SK-N-SH (cell line): ENCODE measurements at regions not wholly inside any gene's neighbourhood (a gene's known extent, or its start where the extent isn't known, plus 50 kb on each side); places are given as distances from the start of the nearest gene placed in this dataset.

Experiments
- CTCF ChIA-PET: fragments of 300-600, 350-600 bp; formaldehyde crosslinking; extraction: SDS; loops from one replicate; lab custom pipeline; 2021; lab: Yijun Ruan, JAX
- POLR2A ChIA-PET: fragments of 350-600 bp; sonication (Branson Sonifier 250); formaldehyde crosslinking; extraction: SDS; loops from one replicate; lab custom pipeline; 2020; ENCODE audit warnings: antibody characterized with exemption, inconsistent platforms; lab: Yijun Ruan, JAX
- DNase-seq: peaks from one replicate; pipeline ENCODE4 v3.0.0; 2012
- H2AFZ ChIP-seq: fragments of 200-600 bp; sonication (generic); 2 replicates; pipeline ENCODE4 v1.8.1; 2016; ENCODE audit warnings: antibody characterized with exemption, mild to moderate bottlenecking, low read depth
- H3F3A ChIP-seq: fragments of 200-600 bp; sonication (generic); replicated peaks from 2 replicates; pipeline ENCODE3; 2016; ENCODE audit warnings: antibody characterized with exemption, mild to moderate bottlenecking; ENCODE audit not compliant: insufficient read depth
- H3K27ac ChIP-seq, 2 experiments: fragments of 200-500 bp in 1 of 2; fragments of 200-600 bp in 1 of 2; sonication (Bioruptor generic) in 1 of 2; sonication (generic), shearing (Covaris generic) in 1 of 2; 2 replicates each; pipeline versions ENCODE4 v1.5.1 to v1.6.1; 2014 to 2016; ENCODE audit warnings: low read depth in 2 of 2, inconsistent platforms in 1 of 2, low read length in 1 of 2, mild to moderate bottlenecking in 1 of 2, mixed read lengths in 1 of 2
- H3K27me3 ChIP-seq: fragments of 200-600 bp; sonication (generic), shearing (Covaris generic); 2 replicates; pipeline ENCODE4 v1.6.1; 2016; ENCODE audit warnings: mixed run types; ENCODE audit not compliant: insufficient read depth
- H3K36me3 ChIP-seq, 2 experiments: fragments of 200-500 bp in 1 of 2; fragments of 200-600 bp in 1 of 2; sonication (Bioruptor generic) in 1 of 2; sonication (generic) in 1 of 2; replicated peaks in 1 of 2; 2 replicates each; pipeline versions ENCODE3 to v1.5.1; 2014 to 2016; ENCODE audit warnings: low read length in 1 of 2, mild to moderate bottlenecking in 1 of 2; ENCODE audit not compliant: insufficient read depth in 2 of 2, control insufficient read depth in 1 of 2
- H3K4me1 ChIP-seq, 2 experiments: fragments of 200-500 bp in 1 of 2; fragments of 200-600 bp in 1 of 2; sonication (Bioruptor generic) in 1 of 2; sonication (generic), shearing (Covaris generic) in 1 of 2; 2 replicates each; pipeline versions ENCODE4 v1.5.1 to v1.6.1; 2014 to 2016; ENCODE audit warnings: low read depth in 1 of 2, low read length in 1 of 2, mixed run types in 1 of 2; ENCODE audit not compliant: insufficient read depth in 2 of 2, control insufficient read depth in 1 of 2
- H3K4me2 ChIP-seq: fragments of 200-600 bp; sonication (generic), shearing (Covaris generic); 2 replicates; pipeline ENCODE4 v1.6.1; 2017; ENCODE audit warnings: mixed run types
- H3K4me3 ChIP-seq, 2 experiments: fragments of 200-500 bp in 1 of 2; fragments of 200-600 bp in 1 of 2; sonication (Bioruptor generic) in 1 of 2; sonication (generic), shearing (Covaris generic) in 1 of 2; 2 replicates each; pipeline versions ENCODE4 v1.5.1 to v1.8.1; 2014 to 2016; ENCODE audit warnings: low read depth in 2 of 2, inconsistent platforms in 1 of 2, low read length in 1 of 2, mild to moderate bottlenecking in 1 of 2, mixed read lengths in 1 of 2, moderate library complexity in 1 of 2
- H3K79me2 ChIP-seq: fragments of 200-600 bp; sonication (generic); 2 replicates; pipeline ENCODE4 v1.8.1; 2017; ENCODE audit warnings: mild to moderate bottlenecking; ENCODE audit not compliant: insufficient read depth
- H3K9ac ChIP-seq: fragments of 200-600 bp; sonication (generic); 2 replicates; pipeline ENCODE4 v1.6.1; 2017; ENCODE audit warnings: mixed run types
- H3K9me2 ChIP-seq: fragments of 200-600 bp; sonication (generic); 2 replicates; pipeline ENCODE4 v1.6.1; 2017; ENCODE audit warnings: mixed run types
- H3K9me3 ChIP-seq: fragments of 200-600 bp; sonication (generic); 2 replicates; pipeline ENCODE4 v1.6.1; 2017; ENCODE audit warnings: mixed run types, mild to moderate bottlenecking, moderate library complexity
- H4K20me1 ChIP-seq: fragments of 200-600 bp; sonication (generic); 2 replicates; pipeline ENCODE4 v1.6.1; 2017; ENCODE audit warnings: mild to moderate bottlenecking, mixed run types; ENCODE audit not compliant: insufficient read depth
- CHD2 ChIP-seq: fragments of 150-350 bp; IDR thresholded peaks from 2 replicates; pipeline ENCODE4 v1.6.1; 2018; ENCODE audit warnings: low read length; ENCODE audit not compliant: partially characterized antibody
- ELF1 ChIP-seq: IDR thresholded peaks from 2 replicates; pipeline ENCODE4 v1.4.0; 2012
- EP300 ChIP-seq, 2 experiments: IDR thresholded peaks; 2 replicates each; pipeline versions ENCODE4 v1.4.0 to v1.6.1; 2012; ENCODE audit warnings: borderline replicate concordance in 1 of 2, low read depth in 1 of 2, low read length in 1 of 2
- FOXJ3 ChIP-seq: sonication (generic); formaldehyde crosslinking; IDR thresholded peaks from 2 replicates; pipeline ENCODE4 v1.5.1; 2020; ENCODE audit warnings: mild to moderate bottlenecking, missing genetic modification reagents
- FOXM1 ChIP-seq: IDR thresholded peaks from 2 replicates; pipeline ENCODE4 v1.4.0; 2012; ENCODE audit warnings: low read depth, mild to moderate bottlenecking
- GATA2 ChIP-seq: sonication (generic); formaldehyde crosslinking; IDR thresholded peaks from 2 replicates; pipeline ENCODE4 v1.5.0; 2020; ENCODE audit warnings: mild to moderate bottlenecking, missing genetic modification reagents
- IRF3 ChIP-seq: fragments of 150-350 bp; IDR thresholded peaks from 2 replicates; pipeline ENCODE4 v1.6.1; 2016; ENCODE audit warnings: mild to moderate bottlenecking, low read depth, low read length
- JUND ChIP-seq: IDR thresholded peaks from 2 replicates; pipeline ENCODE4 v1.4.0; 2012
- MAX ChIP-seq: IDR thresholded peaks from 2 replicates; pipeline ENCODE4 v1.4.0; 2012; ENCODE audit warnings: low read depth
- MEF2A ChIP-seq: IDR thresholded peaks from 2 replicates; pipeline ENCODE4 v1.4.0; 2012; ENCODE audit warnings: low read depth, borderline replicate concordance
- MXI1 ChIP-seq: IDR thresholded peaks from 2 replicates; pipeline ENCODE4 v1.6.1; 2012; ENCODE audit warnings: mild to moderate bottlenecking, low read depth, low read length, improper control_type of control experiment
- NFIC ChIP-seq: IDR thresholded peaks from 2 replicates; pipeline ENCODE4 v1.4.0; 2012; ENCODE audit warnings: borderline replicate concordance
- NRF1 ChIP-seq: IDR thresholded peaks from 2 replicates; pipeline ENCODE4 v1.6.1; 2012; ENCODE audit warnings: low read depth, mild to moderate bottlenecking, low read length
- POLR2AphosphoS5 ChIP-seq: IDR thresholded peaks from 2 replicates; pipeline ENCODE4 v1.6.1; 2012; ENCODE audit warnings: low read depth, low read length
- RAD21 ChIP-seq: IDR thresholded peaks from 2 replicates; pipeline ENCODE4 v1.6.1; 2012; ENCODE audit warnings: mild to moderate bottlenecking, low read length
- REST ChIP-seq: IDR thresholded peaks from 2 replicates; pipeline ENCODE4 v1.6.1; 2012; ENCODE audit warnings: mild to moderate bottlenecking, low read depth, low read length, moderate library complexity
- RFX5 ChIP-seq: IDR thresholded peaks from 2 replicates; pipeline ENCODE4 v1.6.1; 2012; ENCODE audit warnings: mild to moderate bottlenecking, improper control_type of control experiment, low read length
- SIN3A ChIP-seq: IDR thresholded peaks from 2 replicates; pipeline ENCODE4 v1.6.1; 2012; ENCODE audit warnings: low read depth, mild to moderate bottlenecking, low read length, moderate library complexity, borderline replicate concordance
- SMC3 ChIP-seq: IDR thresholded peaks from 2 replicates; pipeline ENCODE4 v1.6.1; 2012; ENCODE audit warnings: low read depth, low read length, improper control_type of control experiment
- ZBTB33 ChIP-seq: IDR thresholded peaks from 2 replicates; pipeline ENCODE4 v1.4.0; 2012; ENCODE audit warnings: low read depth, borderline replicate concordance
- WGBS: methylation state at CpG from one replicate; pipeline ENCODE4 v1.1.6; 2017; ENCODE audit warnings: low lambda C conversion rate; 5-methylcytosine and 5-hydroxymethylcytosine counted together

- Histone ChIP-seq H3K27ac (no peak overlapping the region), H3K79me2 (no peaks in the 10 kb centered on the region), H2AFZ (no peak overlapping the region), H3K27me3 (no peaks in the 10 kb centered on the region), H3K4me2 (no peak overlapping the region), H3K4me3 (no peak overlapping the region), H3F3A (no peaks in the 10 kb centered on the region), H3K4me1 (no peaks in the 10 kb centered on the region; a peak in 1 of 4 replicates)
- TF ChIP-seq FOXJ3 (CRISPR knock-in tag) (no peak), MXI1 (no peak), GATA2 (CRISPR knock-in tag) (no peak), RFX5 (no peak), ELF1 (no peak), FOXM1 (no peak), ZBTB33 (no peak)
- TF ChIP-seq, all 33 proteins: peak for 0
- no peaks in the 10 kb centered on the region for H3K9me2 ChIP-seq
- H4K20me1 ChIP-seq = no peaks in the 10 kb centered on the region
- no peak for DNase-seq
- POLR2A ChIA-PET = no interaction called here
- no peaks in the 10 kb centered on the region for H3K9me3 ChIP-seq
- no peaks in the 10 kb centered on the region for H3K36me3 ChIP-seq
- H3K9ac ChIP-seq = no peak overlapping the region
- 40% methylated on average over 3 of the region's 3 CpGs for WGBS
- CTCF ChIA-PET = no interaction called here
Observed at GRCh38 chr6:68080074-68080473, 555.0 kb upstream of the ADGRB3 start.

GRCh38 chr6:68077661-68078060 is 557.4 kb upstream of the ADGRB3 start:
- no peaks in the 10 kb centered on the region for H3K36me3 ChIP-seq
- H4K20me1 ChIP-seq = no peaks in the 10 kb centered on the region
- no peak for DNase-seq
- CTCF ChIA-PET = no interaction called here
- no peaks in the 10 kb centered on the region for H3K79me2 ChIP-seq
- H3K9ac ChIP-seq = no peak overlapping the region
- no peaks in the 10 kb centered on the region; a peak in 1 of 4 replicates for H3K4me1 ChIP-seq
- TF ChIP-seq RAD21 (no peak), NRF1 (no peak), CHD2 (no peak), MAX (no peak), MEF2A (no peak), EP300 (IDR thresholded peaks at IDR 0.05; ENCODE audit: borderline replicate concordance in 1 of 2, low read depth in 1 of 2, low read length in 1 of 2) (no peak), ZBTB33 (no peak), JUND (no peak), REST (no peak), FOXM1 (no peak), SMC3 (no peak), GATA2 (CRISPR knock-in tag) (no peak), SIN3A (no peak), POLR2AphosphoS5 (no peak), NFIC (no peak), IRF3 (no peak)
- TF ChIP-seq, all 33 proteins: peak for 0
- H3F3A ChIP-seq = no peaks in the 10 kb centered on the region
- WGBS = 55% methylated on average over 5 of the region's 5 CpGs
- no peaks in the 10 kb centered on the region for H3K9me2 ChIP-seq
- no peak overlapping the region for H3K4me3 ChIP-seq
- no peak overlapping the region for H2AFZ ChIP-seq
- H3K27me3 ChIP-seq = no peaks in the 10 kb centered on the region
- no peak overlapping the region for H3K27ac ChIP-seq
- H3K9me3 ChIP-seq = no peaks in the 10 kb centered on the region
- H3K4me2 ChIP-seq = no peak overlapping the region
- POLR2A ChIA-PET = no interaction called here
